Left ventricle myocardium inferior (tissue), 1 donor: ENCODE measurements at regions not wholly inside any gene's neighbourhood (a gene's known extent, or its start where the extent isn't known, plus 50 kb on each side); places are given as distances from the start of the nearest gene placed in this dataset.

Experiments
- DNase-seq: peaks from one replicate; pipeline ENCODE4 v3.0.0-alpha.2; 2020
- H3K27ac ChIP-seq: fragments of 200-600 bp; replicated peaks from 2 replicates; pipeline ENCODE4 v1.8.0; 2021
- H3K27me3 ChIP-seq: fragments of 200-600 bp; 2 replicates; pipeline ENCODE4 v1.8.0; 2021; ENCODE audit warnings: low read depth
- H3K36me3 ChIP-seq: fragments of 200-600 bp; 2 replicates; pipeline ENCODE4 v1.8.0; 2021
- H3K4me1 ChIP-seq: fragments of 200-600 bp; 2 replicates; pipeline ENCODE4 v1.8.0; 2021
- H3K4me3 ChIP-seq: fragments of 200-600 bp; 2 replicates; pipeline ENCODE4 v1.8.0; 2021; ENCODE audit warnings: mild to moderate bottlenecking, moderate library complexity
- H3K9me3 ChIP-seq: fragments of 200-600 bp; replicated peaks from 2 replicates; pipeline ENCODE4 v1.8.0; 2021
- CTCF ChIP-seq: fragments of 200-600 bp; IDR thresholded peaks from 2 replicates; pipeline ENCODE4 v1.8.0; 2021; ENCODE audit warnings: antibody characterized with exemption, mild to moderate bottlenecking, borderline replicate concordance
- intact Hi-C: fragments of 100-400 bp; cut with micrococcal nuclease; formaldehyde crosslinking; loops from one replicate; pipeline ENCODE4 v1.11.0; 2022
- donor health status: DM: no; HTN: yes; CAD: no; lungs with severe emphysema.

- no peak for TF ChIP-seq CTCF
- intact Hi-C loops = no loop called here
- H3K4me3 ChIP-seq = no peak overlapping the region
These were observed 114.4 kb downstream of the TSN start for GRCh38 chr2:121869873-121870272.

GRCh38 chr2:121872651-121873050 is 117.2 kb downstream of the TSN start:
- H3K27me3 ChIP-seq = peaks cover 5% of the 10 kb centered on the region
- no peak for TF ChIP-seq CTCF
- H3K27ac ChIP-seq = no peak overlapping the region

More at GRCh38 chr2:121869873-121870272, 114.4 kb downstream of the TSN start:
- DNase-seq = no peak
- H3K36me3 ChIP-seq = no peaks in the 10 kb centered on the region
- no peaks in the 10 kb centered on the region for H3K4me1 ChIP-seq
- H3K9me3 ChIP-seq = no peaks in the 10 kb centered on the region
- peaks cover 5% of the 10 kb centered on the region for H3K27me3 ChIP-seq
- no peak overlapping the region for H3K27ac ChIP-seq

GRCh38 chr2:121873864-121874263 is 118.4 kb downstream of the TSN start:
- intact Hi-C loops = no loop called here
- Histone ChIP-seq H3K36me3 (no peaks in the 10 kb centered on the region), H3K27me3 (peaks cover 5% of the 10 kb centered on the region), H3K4me1 (no peaks in the 10 kb centered on the region), H3K9me3 (no peaks in the 10 kb centered on the region), H3K4me3 (no peak overlapping the region), H3K27ac (no peak overlapping the region)
- TF ChIP-seq CTCF = no peak
- DNase-seq = no peak

More at GRCh38 chr2:121872651-121873050, 117.2 kb downstream of the TSN start:
- no peak for DNase-seq
- no peaks in the 10 kb centered on the region for H3K9me3 ChIP-seq
- H3K36me3 ChIP-seq = no peaks in the 10 kb centered on the region
- intact Hi-C loops = no loop called here
- no peaks in the 10 kb centered on the region for H3K4me1 ChIP-seq
- no peak overlapping the region for H3K4me3 ChIP-seq

- Histone ChIP-seq H3K27ac (no peak overlapping the region), H3K4me3 (no peak overlapping the region), H3K27me3 (peaks cover 8% of the 10 kb centered on the region), H3K4me1 (no peaks in the 10 kb centered on the region), H3K9me3 (no peaks in the 10 kb centered on the region), H3K36me3 (no peaks in the 10 kb centered on the region)
- intact Hi-C loops = no loop called here
- no peak for DNase-seq
- no peak for TF ChIP-seq CTCF
These were observed 120.2 kb downstream of the TSN start for GRCh38 chr2:121875585-121876185.

- H3K27ac ChIP-seq = no peak overlapping the region
- H3K4me1 ChIP-seq = no peaks in the 10 kb centered on the region
- H3K27me3 ChIP-seq = peaks cover 16% of the 10 kb centered on the region
- H3K4me3 ChIP-seq = no peak overlapping the region
- no peak for DNase-seq
- TF ChIP-seq CTCF = no peak
- no peaks in the 10 kb centered on the region for H3K9me3 ChIP-seq
- intact Hi-C loops = no loop called here
- no peaks in the 10 kb centered on the region for H3K36me3 ChIP-seq
These were observed 121.9 kb downstream of the TSN start for GRCh38 chr2:121877366-121877765.

- no peak for DNase-seq
- Histone ChIP-seq H3K27ac (no peak overlapping the region), H3K9me3 (no peaks in the 10 kb centered on the region), H3K36me3 (no peaks in the 10 kb centered on the region), H3K4me1 (no peaks in the 10 kb centered on the region), H3K27me3 (peaks cover 11% of the 10 kb centered on the region), H3K4me3 (no peak overlapping the region)
- intact Hi-C loops = no loop called here
- no peak for TF ChIP-seq CTCF
These were observed 124.8 kb downstream of the TSN start for GRCh38 chr2:121880283-121880682.
